ENCODE measurements at regions not wholly inside any gene's neighbourhood (a gene's known extent, or its start where the extent isn't known, plus 50 kb on each side); places are given as distances from the start of the nearest gene placed in this dataset.

DNA sequence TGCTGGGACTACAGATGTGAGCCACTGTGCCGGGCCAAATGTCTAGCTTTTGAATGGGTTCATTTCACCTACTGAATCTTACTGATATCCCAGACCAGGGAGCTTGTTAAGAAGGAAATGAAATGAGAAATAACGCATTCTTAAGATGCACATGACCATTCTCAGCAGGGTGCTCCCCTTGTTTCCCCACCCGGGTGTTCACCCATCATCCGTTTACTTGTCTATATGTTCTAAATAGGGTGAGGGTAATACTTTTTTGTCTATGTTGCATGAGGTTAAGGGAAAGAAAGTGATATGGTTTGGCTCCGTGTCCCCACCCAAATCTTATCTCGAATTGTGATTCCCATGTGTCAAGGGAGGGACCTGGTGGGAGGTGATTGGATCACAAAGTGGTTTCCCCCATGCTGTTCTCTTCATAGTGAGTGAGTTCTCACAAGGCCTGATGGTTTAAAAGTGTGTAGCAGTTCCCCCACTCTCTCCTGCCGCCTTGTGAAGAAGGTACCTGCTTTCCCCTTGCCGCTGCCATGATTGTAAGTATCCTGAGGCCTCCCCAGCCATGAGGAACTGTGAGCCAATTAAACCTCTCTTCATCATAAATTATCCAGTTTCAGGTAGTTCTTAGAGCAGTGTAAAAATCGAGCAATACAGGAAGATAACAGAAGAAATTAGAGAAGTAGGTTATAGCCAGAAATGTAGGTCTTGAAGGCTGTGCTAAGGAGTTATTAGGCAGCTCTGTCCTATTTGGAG, 129.1 kb downstream of the DDX1 start:
- DNase-seq = no peak

DNA sequence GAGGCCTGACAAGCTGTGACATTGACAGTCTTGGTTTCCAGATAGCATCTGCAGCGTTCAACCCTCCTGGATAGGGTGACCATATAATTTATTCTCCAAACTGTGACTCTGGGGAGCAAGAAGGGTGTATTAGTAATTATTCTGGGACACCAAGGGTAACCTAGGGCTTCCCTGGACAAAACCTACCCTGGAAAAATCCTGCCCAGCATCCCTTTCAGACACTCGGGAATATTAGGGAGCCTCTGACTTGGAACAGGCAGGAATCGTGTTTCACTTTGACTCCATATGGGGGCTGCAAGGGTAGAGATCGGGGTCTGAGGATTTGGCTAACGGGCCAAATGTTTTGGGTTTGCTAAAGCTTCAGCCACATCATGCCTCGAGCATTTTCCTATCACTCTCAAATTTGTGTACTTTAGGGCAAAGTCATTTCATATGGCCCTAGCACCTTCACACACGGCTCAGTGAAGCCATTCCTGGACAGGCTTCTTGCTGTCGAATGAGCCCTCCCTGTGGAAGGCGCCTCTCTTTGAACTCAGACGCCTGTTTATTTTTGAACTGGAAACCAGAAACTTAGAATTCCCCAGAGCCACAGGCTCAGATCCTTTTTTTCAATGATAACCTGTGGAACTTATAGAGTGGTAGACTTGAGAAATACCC, 129.9 kb downstream of the DDX1 start:
- DNase-seq = no peak

DNA sequence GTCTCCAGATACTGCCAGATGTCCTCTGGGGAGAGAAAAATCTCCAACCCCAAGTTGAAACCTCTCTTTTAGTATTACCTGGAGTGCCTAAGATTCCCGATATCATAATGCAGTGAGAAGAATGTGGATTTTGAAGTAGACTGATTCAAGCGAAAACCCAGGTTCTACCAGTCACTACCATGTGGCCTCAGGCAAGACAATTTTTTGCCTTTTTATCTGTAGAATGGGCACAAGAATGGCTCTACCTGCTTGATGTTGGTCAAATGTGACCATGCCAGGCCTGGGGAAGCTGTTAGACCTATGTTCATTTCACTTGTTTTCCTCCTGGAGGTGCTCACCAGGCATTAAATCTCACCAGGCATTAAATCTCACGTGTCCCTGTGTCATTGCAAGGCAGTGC, 131.3 kb downstream of the DDX1 start:
- no peak for DNase-seq

DNA sequence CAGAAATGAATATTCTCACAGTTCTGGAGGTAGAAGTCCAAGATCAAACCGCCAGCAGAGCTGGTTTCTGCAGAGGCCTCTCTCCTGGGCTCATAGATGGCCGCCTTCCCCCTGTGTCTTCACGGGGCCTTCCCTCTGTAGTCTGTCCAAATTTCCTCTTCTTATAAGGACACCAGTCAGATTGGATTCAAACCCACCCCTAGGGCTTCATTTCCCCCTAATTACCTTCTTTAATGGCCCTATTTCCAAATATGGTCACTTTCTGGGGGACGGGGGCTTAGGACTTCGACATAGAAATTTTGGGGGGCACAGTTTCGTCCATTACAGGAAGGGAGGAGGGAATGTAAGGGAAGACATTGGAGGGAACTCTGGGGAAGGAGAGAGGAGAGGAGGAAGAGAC, 132.6 kb downstream of the DDX1 start:
- no peak for DNase-seq

DNA sequence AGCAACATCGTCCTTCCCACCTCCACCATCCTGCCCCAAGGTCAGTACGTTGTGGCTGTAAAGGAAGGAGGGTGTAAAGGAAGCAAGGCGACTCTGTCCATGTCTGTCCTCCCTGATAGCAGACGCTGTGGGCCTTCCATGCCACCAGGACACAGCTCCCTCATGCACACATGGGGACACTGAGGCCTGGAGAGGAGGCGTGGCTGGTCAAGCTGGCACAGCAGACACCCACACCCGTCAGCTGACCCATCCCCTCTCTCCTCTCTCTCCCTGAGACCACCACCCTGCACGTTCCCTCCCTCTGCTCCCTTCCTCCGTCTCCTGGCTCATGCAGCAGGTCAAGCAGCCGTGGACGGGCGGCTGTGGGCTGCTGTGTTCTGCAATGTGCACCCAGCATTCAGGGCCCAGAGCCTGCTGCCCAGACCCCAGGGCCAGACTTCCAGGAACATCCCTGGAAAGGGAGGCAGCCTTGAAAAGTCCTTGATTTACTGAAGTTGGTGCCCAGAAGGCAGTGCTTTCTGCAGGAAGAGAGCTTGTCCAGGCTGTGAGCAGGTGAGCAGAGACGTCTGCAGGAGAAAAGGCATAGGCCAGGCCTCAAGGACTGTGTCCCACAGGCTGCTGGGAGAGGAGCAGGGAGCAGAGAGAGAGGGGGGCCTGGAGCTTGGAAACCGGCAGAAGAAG, 133.6 kb downstream of the DDX1 start:
- no peak for DNase-seq

DNA sequence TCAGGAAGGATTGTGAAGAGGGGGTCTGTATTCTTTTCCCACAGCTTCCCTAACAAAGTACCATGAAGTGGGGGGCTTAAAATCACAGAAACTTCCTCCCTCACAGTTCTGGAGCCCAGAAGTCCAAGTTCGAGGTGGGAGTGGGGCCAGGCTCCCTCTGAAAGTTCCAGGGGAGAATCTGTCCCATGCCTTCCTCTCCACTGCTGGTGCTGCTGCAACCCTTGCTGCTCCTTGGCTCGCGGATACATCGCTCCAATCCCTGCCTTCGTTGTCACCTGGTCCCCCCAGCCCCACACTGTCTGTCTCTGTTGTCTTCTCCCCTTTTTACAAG, 134.1 kb downstream of the DDX1 start:
- no peak for DNase-seq

DNA sequence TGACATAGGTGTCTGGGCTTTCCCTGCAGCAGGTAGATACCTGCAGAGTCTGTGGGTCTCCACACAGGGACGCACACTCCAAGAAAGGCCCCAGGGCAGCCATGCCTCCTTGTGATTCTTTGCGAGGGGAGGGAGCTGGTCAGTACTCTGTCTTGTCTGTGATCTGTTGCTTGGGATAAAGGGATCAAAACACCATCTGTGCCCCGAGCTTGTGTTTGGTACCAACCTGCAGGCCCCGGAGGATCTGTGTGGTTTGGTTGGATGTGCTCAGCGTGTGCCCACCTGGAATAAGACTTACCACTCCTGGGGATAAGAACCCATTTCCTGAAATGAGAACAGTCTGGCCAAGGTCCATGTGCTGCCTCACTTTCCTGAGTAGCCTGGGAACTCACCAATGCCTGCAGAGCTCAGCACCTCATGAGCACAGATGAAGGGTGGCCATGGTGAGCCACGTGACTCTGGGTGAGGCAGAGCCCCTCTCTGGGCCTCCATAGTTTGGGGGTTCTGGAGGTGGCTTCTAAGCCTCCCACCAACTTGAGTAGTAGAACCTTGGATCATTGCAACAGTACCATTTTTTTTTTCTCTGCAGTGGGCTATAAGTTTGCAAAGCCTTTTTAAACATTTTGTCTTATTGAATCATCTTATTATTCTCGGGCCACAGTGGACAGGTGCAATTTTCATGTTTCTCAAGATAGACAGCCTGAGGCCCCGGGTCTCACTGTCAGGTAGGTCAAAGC, 134.8 kb downstream of the DDX1 start:
- no peak for DNase-seq

DNA sequence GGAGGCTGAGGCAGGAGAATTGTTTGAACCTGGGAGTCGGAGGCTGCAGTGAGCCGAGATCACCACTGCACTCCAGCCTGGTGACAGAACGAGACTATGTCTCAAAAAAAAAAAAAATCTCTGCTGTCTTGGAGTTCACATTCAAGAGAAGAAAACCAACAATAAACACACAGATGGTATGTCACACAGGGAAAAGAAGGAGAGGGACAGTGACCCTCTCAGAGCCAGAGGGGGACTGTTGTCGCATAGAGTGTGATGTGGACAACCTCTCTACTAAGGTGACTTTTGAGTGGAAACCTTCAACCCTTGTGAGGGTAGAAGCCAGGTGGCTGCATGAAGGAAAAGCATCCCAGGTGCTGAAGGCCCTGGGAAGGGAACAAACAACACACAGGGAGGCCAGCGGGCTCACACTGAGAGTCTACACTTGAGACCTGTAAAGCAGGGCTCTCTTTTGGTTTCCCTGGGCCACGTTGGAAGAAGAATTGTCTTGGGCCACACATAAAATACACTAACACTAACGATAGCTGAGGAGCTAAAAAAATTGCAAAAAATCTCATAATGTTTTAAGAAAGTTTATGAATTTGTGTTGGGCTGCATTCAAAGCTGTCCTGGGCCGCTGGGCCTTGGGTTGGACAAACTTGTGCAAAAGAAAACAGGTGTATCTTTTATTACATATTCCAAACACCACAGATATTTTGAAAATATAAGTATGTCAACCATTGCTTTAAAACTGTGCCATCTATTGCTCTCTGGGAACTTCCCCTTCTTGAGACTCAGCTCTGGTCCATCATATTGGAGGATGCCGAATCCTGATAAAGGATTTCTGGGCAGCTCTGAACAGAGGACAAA, 136.0 kb downstream of the DDX1 start:
- DNase-seq = no peak

DNA sequence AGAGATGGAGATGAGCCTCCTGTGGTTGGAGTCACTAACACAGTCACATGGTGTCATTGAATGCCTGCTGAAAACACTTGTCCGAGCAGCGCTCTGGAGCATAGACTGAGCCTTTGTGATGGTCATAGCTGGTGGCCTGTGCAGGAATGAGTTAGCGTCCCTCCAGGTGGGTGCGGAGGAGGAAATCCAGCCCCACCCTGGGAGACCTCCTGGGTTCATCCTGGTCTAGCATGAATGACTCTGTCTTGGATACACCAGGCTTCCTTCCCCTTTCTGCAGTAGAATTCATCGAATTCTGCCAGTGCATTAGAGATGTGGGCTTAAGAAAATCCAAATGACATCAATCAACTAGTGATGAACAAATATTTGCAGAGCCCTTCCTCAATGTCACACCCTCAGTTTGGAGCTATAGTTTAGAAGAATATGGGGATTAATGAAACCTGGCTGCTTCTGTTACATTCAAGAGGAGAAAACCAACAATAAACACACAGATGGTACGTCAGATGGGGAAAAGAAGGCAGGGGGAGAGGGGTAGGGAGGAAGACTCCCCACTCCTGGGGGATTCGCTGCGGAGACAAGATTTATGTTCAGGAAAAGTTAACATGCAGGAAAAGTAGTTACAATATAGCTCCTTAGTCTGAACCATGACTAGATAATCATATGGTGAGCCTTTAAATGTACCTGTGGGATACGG, 136.7 kb downstream of the DDX1 start:
- no peak for DNase-seq

DNA sequence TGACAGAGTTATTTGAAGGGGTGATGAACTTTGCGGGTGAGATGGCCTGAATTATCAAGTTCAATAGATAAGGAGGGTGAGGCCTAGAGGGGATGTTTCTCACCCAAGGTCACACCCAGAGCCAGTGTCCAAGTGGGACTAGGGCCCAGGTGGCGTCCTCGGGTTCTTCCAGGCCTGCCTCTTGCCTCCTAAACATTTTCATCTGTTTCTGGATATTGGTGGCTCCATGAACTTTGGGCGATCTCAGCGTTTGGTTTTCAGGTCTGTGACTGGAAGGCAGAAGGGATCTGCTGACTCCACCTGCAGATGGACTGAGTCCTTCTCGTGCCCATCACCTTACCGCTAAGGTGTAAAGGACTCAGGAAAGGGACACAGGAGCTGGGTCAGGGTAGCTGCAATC, 137.3 kb downstream of the DDX1 start:
- no peak for DNase-seq

DNA sequence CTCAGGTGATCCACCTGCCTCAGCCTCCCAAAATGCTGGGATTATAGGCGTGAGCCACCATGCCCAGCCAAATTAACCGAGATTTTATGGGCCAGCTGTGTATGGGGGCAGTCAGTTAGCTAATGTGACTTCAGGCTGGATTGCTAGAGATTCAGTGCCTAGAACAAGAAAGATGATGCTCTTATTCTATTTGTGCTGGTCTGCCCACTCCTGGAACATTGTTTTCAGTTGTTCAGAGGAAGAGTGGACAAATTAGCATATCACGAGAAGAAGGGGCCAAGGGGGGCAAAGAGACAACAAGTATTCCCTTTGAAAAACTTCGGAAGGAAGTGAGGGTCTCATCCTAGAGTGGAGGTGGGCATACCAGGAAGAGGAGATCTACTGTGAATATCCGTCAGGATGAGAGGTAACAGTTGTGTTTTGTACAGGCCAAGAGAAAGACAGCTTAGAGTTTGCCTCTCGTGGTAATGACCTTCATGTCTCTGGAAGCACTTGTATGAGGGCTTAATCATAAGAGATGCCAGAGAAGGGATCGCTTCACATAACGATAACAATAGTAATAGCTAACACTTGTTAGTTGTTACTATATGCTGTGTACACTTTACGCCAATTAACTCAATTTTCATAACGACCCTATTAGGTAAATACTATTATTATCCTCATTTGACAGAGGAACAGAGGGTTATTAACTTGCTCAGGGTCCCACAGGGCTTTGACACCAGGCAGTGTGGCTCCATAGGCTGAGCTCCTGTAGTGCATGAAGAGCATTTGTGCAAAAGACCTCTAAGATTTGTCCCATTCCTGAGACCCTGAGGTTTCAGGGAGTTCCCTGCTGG, 138.3 kb downstream of the DDX1 start:
- DNase-seq = no peak

DNA sequence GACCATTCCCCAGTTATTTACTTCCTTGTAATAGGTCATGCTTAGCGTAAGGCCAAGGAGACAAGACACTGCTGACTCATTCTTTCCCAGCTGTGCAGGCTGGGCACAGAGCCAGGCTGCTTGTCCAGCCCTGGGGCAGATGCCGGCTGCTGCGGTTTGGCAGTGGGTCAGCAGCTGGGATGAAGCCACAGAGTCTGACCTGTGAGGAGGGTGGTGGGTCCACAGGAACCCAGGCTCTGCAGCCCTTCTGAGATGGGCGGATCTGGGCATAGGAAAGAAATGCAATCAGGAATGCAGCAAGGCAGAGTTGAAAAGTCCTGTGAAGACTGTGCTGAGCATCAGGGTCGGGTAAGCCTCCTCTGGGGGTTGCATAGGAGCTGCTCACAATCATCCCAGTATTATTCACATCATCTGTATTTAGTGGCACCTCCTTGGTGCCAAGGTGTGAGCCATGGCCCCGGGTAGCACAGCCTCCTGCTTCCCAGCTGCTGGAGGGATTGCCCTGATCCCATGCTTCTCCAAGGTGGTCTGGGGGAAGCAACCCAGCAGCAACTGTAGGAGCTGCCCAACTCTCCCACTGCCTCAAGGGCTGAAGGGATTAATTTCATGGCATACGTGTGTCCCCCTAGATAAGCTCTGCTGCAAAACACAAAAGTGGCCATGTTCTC, 139.0 kb downstream of the DDX1 start:
- DNase-seq = peak; percentile 72

DNA sequence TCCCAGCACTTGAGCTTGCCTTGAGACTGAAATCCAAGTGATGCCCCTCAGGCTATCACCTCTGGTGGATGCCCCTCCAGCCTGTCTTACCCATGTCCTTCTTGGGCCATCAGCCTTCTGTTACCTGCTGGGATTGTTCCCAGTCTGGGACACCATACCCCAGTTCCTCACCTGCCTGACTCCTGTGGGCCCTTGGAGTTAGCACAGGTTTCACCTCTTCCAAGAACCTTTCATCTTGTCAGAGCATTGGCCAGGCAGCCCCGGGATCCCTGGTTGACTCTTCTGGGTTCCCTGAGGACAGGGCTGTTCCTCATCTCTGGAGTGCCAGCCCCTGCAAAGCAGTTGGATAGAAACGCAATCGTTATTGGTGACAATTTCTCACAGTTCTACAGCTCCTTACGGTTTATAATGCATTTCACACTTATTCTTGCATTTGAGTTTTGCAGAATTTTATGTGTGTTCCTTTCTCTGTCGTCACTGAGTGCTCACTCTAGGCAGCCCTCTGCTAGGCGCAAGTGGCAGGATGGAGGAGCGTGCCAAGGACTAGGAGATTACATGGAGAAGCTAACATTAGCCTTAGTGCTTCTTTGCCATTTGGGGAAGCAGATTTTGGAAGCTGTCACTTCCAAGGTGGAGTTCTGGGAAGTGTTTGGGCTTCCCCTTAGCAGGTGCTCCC, 139.7 kb downstream of the DDX1 start:
- no peak for DNase-seq

DNA sequence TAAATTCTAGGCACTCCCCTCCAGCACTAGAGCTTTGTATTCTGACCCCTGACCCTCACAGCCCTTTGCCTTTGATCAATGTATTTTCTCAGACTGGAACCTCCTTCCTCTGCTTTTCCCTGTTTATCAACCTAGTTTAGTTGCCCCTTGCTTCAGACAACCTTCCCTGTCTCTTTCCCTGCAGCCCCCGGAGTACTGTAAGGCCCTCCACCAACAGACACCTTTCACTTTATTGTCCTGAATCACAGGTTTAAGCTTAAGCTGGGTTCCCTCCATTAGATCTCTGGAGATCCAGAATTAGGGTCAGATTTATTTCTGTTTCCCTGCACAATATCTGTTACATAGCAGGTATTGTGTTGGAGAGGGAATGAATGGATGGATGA, 140.2 kb downstream of the DDX1 start:
- DNase-seq = no peak

DNA sequence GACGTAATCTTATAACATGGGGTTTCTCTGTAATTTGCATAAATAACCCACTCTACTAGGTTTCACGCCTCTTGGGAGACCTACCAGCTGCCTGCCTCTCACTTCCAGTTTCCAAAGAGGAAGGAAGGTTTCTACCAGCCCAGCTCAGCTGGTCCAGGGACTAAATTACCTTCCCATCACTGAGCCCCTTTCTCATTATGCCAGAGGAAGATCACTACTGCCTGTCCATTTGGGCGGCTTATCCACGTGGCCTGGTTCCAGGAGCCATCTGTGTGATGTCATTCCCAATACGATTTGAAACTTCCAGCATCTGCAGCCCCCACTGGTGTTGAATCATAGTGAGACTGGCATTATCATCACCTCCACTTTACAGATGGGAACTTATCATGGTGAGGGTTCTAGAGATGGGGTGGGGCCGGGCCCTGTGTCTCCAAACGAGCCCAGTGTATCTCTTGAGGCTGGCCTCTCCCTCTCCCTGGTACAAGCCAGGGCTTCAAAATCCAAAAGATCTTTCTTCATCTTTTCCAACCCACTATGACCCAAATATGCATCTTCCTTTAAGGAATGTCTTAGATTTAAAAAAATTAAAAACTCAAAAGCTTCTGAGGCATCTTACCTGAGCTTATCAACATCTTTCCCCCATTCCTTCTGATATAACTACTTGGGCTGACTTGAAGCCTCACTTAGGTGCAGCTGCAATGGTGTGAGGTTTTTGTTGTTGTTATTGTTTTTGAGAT, 140.8 kb downstream of the DDX1 start:
- DNase-seq = no peak

DNA sequence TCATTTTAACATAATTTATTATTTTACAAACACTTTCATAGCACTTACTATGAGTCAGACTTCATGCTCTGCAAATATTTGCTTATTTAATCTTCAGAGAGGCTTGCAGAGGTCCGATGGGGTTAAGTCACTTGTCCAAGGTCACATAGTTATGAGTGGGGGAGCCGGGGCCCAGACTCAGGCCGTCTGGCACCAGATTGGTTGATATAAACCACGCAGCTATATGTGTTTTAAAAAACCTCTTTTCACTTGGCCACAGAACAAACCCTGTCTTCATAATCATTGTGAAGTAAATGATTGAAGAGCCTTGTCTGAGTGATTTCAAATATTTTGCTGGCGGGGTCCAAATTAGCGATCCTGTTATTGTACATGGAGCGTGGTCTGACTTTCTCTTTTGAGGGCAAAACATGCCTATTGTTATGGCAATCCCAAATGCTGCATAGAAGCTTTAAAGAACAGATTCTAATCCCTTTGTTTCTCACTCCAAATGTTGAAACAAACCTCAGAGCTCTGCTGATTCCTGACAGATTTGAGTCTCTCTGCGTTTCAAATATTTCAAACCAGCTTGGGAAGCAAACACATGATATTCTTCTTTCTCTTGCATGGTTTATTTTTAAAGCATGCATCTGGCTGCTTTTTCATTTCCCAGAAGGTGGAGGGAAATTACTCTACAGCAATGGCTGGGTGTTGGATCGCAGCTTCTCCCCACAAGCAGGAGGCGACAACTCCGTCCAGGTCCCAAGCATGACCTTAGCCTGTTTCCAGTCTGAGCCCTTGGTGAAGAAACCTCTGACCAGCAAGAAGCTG, 142.4 kb downstream of the DDX1 start:
- DNase-seq = no peak

DNA sequence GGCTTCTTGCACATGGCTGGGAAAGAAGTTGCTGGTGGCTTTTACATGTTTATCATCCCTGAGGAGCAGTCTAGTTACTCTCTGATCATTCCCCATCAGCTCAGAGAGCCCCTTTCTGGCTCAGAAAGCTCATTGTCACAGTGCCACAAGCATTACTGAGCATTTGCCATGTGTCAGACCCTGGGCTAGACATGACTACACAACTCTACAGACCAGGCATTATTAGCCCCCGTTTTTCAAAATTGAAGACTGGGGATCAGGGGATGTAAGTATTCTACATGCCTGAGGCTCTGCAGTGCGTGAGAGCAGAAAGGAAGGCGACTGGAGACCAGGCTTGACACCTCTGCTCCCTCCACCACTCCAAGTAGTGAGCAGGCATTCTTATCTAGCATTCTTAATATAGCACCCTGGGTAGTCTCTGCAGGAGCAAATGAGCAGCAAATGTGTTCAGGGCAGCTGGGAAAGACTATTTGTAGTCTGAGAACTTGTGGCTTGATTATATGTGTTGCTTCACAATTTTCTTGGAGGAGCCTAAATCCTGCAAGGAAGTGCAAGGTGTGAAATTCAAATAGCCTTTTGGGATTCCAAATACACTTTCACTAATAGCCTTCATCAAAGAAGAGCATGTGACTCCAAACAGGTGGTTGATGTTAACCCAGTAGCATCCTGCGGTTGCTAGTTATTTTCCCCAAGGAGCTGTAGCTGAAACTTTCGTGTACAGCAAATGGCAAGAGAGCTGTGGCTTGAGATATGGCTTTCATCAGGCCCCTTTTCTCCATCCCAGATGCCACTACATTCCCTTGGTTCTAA, 143.2 kb downstream of the DDX1 start:
- DNase-seq = no peak
